ENCODE measurements at regions not wholly inside any gene's neighbourhood (a gene's known extent, or its start where the extent isn't known, plus 50 kb on each side); places are given as distances from the start of the nearest gene placed in this dataset.
"Not testable (repeated sequence)": the region's sequence is repeated elsewhere in the genome, so short reads cannot be mapped to it uniquely, and the experiment has no call there.

DNA sequence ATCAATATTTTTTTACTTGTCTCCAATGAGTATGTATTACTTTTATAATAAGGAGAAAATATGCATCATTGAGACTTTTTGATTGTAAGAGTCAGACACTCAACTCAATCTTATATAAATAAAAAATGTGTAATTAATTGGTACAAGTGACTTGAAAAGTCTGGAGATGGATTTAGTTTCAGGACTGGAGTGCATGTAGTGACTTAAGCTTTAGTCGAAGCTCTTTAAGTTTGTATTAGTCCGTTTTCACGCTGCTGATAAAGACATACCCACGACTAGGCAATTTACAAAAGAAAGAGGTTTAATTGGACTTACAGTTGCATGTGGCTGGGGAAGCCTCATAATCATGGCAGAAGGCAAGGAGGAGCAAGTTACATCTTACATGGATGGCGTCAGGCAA is 60.7 kb upstream of the NKD1 start:
- DNase-seq: no peak
- Histone ChIP-seq H3K27ac (ENCODE audit: insufficient read depth in 1 of 2, low read depth in 1 of 2, low read length in 2 of 2, poor library complexity in 1 of 2, severe bottlenecking in 2 of 2) (no peak overlapping the region), H3K4me3 (ENCODE audit: control insufficient read depth in 1 of 7, extremely low read depth in 1 of 7, insufficient read depth in 4 of 7, low read depth in 2 of 7, low read length in 6 of 7) (no peak overlapping the region), H3K9me3 (ENCODE audit: control extremely low read depth in 1 of 5, control insufficient read depth in 4 of 5, insufficient read depth in 2 of 5, low read depth in 1 of 5, low read length in 4 of 5) (peaks cover 0 to 16% (median 5%) of the 10 kb centered on the region in 5 experiments), H3K4me1 (ENCODE audit: control extremely low read depth in 1 of 4, control insufficient read depth in 4 of 4, insufficient read depth in 4 of 4, low read length in 3 of 4) (no peaks in the 10 kb centered on the region), H3K27me3 (replicated peaks in 2 of 5; ENCODE audit: control insufficient read depth in 4 of 5, insufficient read depth in 5 of 5, low read length in 4 of 5) (peaks cover 0 to 6% (median 2%) of the 10 kb centered on the region in 5 experiments), H3K36me3 (ENCODE audit: control insufficient read depth in 4 of 4, insufficient read depth in 4 of 4, low read length in 3 of 4) (no peaks in the 10 kb centered on the region)
- POLR2A ChIA-PET: no interaction called here
- WGBS (ENCODE audit: insufficient coverage): 96% methylated on average over 5 of the region's 5 CpGs
- CTCF ChIA-PET: no interaction called here

DNA sequence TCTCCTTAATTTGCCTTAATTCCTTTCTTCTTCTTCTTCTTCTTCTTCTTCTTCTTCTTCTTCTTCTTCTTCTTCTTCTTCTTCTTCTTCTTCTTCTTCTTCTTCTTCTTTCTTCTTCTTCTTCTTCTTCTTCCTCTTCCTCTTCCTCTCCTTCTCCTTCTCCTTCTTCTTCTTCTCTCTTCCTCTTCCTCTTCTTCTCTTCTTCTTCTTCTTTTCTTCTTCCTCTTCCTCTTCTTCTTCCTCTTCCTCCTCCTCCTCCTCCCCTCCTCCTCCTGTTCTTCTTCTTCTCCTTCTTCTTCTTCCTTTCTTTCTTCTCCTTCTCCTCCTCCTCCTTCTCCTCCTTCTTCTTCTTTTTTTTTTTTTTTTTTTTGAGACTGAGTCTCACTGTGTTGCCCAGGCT is 62.0 kb upstream of the NKD1 start:
- H3K27ac ChIP-seq (ENCODE audit: insufficient read depth in 1 of 2, low read depth in 1 of 2, low read length in 2 of 2, poor library complexity in 1 of 2, severe bottlenecking in 2 of 2); DNase-seq; H3K27me3 ChIP-seq (replicated peaks in 2 of 5; ENCODE audit: control insufficient read depth in 4 of 5, insufficient read depth in 5 of 5, low read length in 4 of 5); H3K4me1 ChIP-seq (ENCODE audit: control extremely low read depth in 1 of 4, control insufficient read depth in 4 of 4, insufficient read depth in 4 of 4, low read length in 3 of 4); CTCF ChIA-PET; H3K36me3 ChIP-seq (ENCODE audit: control insufficient read depth in 4 of 4, insufficient read depth in 4 of 4, low read length in 3 of 4); POLR2A ChIA-PET; H3K4me3 ChIP-seq (ENCODE audit: control insufficient read depth in 1 of 7, extremely low read depth in 1 of 7, insufficient read depth in 4 of 7, low read depth in 2 of 7, low read length in 6 of 7): not testable (repeated sequence)
- peaks cover 0 to 16% (median 5%) of the 10 kb centered on the region in 5 experiments for H3K9me3 ChIP-seq (ENCODE audit: control extremely low read depth in 1 of 5, control insufficient read depth in 4 of 5, insufficient read depth in 2 of 5, low read depth in 1 of 5, low read length in 4 of 5)

DNA sequence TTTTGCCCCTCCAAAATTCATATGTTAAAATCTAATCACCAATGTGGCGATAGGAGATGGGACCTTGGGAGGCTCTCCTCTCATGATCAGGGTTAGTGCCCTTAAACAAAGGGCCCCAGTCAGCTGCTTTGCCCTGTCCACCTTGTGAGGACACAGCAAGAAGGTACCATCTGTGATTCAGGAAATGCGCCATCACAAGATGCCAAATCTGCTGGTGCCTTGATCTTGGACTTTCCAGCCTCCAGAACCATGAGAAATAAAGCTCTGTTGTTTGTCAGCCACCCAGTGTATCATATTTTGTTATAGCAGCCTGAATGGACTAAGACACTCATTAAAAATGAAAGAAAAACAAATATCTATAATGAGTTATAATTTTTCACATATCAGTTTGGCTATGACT is 63.0 kb upstream of the NKD1 start:
- Histone ChIP-seq H3K4me3 (ENCODE audit: control insufficient read depth in 1 of 7, extremely low read depth in 1 of 7, insufficient read depth in 4 of 7, low read depth in 2 of 7, low read length in 6 of 7) (no peak overlapping the region), H3K27ac (ENCODE audit: insufficient read depth in 1 of 2, low read depth in 1 of 2, low read length in 2 of 2, poor library complexity in 1 of 2, severe bottlenecking in 2 of 2) (no peak overlapping the region), H3K36me3 (ENCODE audit: control insufficient read depth in 4 of 4, insufficient read depth in 4 of 4, low read length in 3 of 4) (no peaks in the 10 kb centered on the region), H3K9me3 (ENCODE audit: control extremely low read depth in 1 of 5, control insufficient read depth in 4 of 5, insufficient read depth in 2 of 5, low read depth in 1 of 5, low read length in 4 of 5) (peaks cover 0 to 13% (median 5%) of the 10 kb centered on the region in 5 experiments), H3K27me3 (replicated peaks in 2 of 5; ENCODE audit: control insufficient read depth in 4 of 5, insufficient read depth in 5 of 5, low read length in 4 of 5) (peaks cover 0 to 10% (median 2%) of the 10 kb centered on the region in 5 experiments), H3K4me1 (ENCODE audit: control extremely low read depth in 1 of 4, control insufficient read depth in 4 of 4, insufficient read depth in 4 of 4, low read length in 3 of 4) (no peaks in the 10 kb centered on the region)
- ChIA-PET POLR2A (no interaction called here), CTCF (interaction anchor here (0.7 kb wide), 1 partner anchor 19 kb away, joined by 3 read pairs; no protein-coding TSS in a partner anchor)
- WGBS (ENCODE audit: insufficient coverage): 100% methylated on average over 2 of the region's 2 CpGs
- no peak for DNase-seq

DNA sequence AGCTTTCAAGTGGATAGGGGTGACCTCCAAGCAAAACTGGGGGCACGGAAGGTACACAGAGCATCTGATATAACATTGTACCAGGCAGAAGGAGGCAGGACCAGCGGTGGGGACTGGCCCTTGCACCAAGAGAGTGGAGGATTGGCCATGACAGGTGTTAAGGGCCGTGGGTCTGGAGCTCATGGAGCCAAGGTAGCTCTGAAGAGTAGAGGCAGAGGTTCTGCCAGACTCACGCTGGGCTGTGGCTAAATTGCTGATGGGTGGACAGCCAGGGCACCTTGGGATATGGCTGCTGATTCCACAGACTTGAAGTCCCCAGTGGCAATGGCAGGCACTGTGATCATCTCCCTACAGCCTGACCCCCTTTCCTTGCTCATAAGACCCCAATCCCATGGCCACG is 65.9 kb upstream of the NKD1 start:
- Histone ChIP-seq H3K9me3 (ENCODE audit: control extremely low read depth in 1 of 5, control insufficient read depth in 4 of 5, insufficient read depth in 2 of 5, low read depth in 1 of 5, low read length in 4 of 5) (peaks cover 0 to 13% (median 5%) of the 10 kb centered on the region in 5 experiments), H3K4me1 (ENCODE audit: control extremely low read depth in 1 of 4, control insufficient read depth in 4 of 4, insufficient read depth in 4 of 4, low read length in 3 of 4) (no peaks in the 10 kb centered on the region), H3K27me3 (replicated peaks in 2 of 5; ENCODE audit: control insufficient read depth in 4 of 5, insufficient read depth in 5 of 5, low read length in 4 of 5) (peaks cover 0 to 18% (median 0%) of the 10 kb centered on the region in 5 experiments), H3K4me3 (ENCODE audit: control insufficient read depth in 1 of 7, extremely low read depth in 1 of 7, insufficient read depth in 4 of 7, low read depth in 2 of 7, low read length in 6 of 7) (no peak overlapping the region), H3K27ac (ENCODE audit: insufficient read depth in 1 of 2, low read depth in 1 of 2, low read length in 2 of 2, poor library complexity in 1 of 2, severe bottlenecking in 2 of 2) (no peak overlapping the region), H3K36me3 (ENCODE audit: control insufficient read depth in 4 of 4, insufficient read depth in 4 of 4, low read length in 3 of 4) (no peaks in the 10 kb centered on the region)
- 94% methylated on average over 4 of the region's 5 CpGs for WGBS (ENCODE audit: insufficient coverage)
- CTCF ChIA-PET: no interaction called here
- POLR2A ChIA-PET: no interaction called here
- no peak for DNase-seq

DNA sequence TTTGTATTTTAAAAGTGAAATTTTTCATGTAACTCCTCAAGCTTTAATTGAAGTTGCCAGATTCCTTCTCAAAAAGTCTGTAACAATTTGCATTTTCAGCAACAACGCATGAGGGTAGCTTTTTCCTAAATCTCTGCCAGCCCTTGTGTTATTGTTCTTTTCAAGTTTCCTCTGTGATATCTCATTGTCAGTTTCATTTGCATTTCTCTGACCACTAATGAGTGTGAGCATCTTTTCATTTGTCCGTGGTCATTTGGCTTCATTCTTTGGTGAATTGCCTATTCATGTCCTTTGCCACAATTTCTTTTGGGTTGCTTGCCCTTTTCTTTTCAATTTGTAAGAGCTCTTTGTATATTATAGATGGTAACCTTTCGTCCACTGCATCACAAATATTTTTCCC is 68.0 kb upstream of the NKD1 start:
- DNase-seq: no peak
- peaks cover 0 to 18% (median 0%) of the 10 kb centered on the region in 5 experiments for H3K27me3 ChIP-seq (replicated peaks in 2 of 5; ENCODE audit: control insufficient read depth in 4 of 5, insufficient read depth in 5 of 5, low read length in 4 of 5)
- CTCF ChIA-PET: interaction anchor here (0.9 kb wide), 1 partner anchor 141 kb away, joined by 3 read pairs; no protein-coding TSS in a partner anchor
- H3K9me3 ChIP-seq (ENCODE audit: control extremely low read depth in 1 of 5, control insufficient read depth in 4 of 5, insufficient read depth in 2 of 5, low read depth in 1 of 5, low read length in 4 of 5): peaks cover 0 to 10% (median 5%) of the 10 kb centered on the region in 5 experiments
- no peaks in the 10 kb centered on the region for H3K36me3 ChIP-seq (ENCODE audit: control insufficient read depth in 4 of 4, insufficient read depth in 4 of 4, low read length in 3 of 4)
- POLR2A ChIA-PET: no interaction called here
- H3K4me1 ChIP-seq (ENCODE audit: control extremely low read depth in 1 of 4, control insufficient read depth in 4 of 4, insufficient read depth in 4 of 4, low read length in 3 of 4): no peaks in the 10 kb centered on the region
- 100% methylated on average over 1 of the region's 3 CpGs for WGBS (ENCODE audit: insufficient coverage)
- H3K27ac ChIP-seq (ENCODE audit: insufficient read depth in 1 of 2, low read depth in 1 of 2, low read length in 2 of 2, poor library complexity in 1 of 2, severe bottlenecking in 2 of 2): no peak overlapping the region
- no peak overlapping the region for H3K4me3 ChIP-seq (ENCODE audit: control insufficient read depth in 1 of 7, extremely low read depth in 1 of 7, insufficient read depth in 4 of 7, low read depth in 2 of 7, low read length in 6 of 7)

DNA sequence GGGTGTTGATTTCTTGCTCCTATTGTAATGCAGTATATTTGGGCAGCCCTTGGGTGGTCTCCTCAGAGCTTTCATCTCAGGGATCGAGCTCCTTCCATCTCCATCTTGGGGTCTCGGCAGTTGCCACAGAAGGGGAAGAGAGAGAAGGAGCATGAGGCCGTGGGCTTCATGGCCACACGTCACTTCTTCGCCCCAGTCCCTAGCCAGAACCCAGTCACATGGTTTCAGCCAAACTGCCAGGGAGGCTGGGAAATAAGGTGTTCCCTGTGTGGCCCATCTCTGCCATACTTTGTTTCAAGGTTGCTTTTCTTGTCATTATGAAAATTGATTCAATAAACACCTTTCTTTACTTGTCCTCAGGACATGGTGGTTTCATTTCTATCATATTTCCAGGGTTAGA is 68.4 kb upstream of the NKD1 start:
- 97% methylated on average over 4 of the region's 5 CpGs for WGBS (ENCODE audit: insufficient coverage)
- H3K4me1 ChIP-seq (ENCODE audit: control extremely low read depth in 1 of 4, control insufficient read depth in 4 of 4, insufficient read depth in 4 of 4, low read length in 3 of 4): no peaks in the 10 kb centered on the region
- peaks cover 0 to 9% (median 5%) of the 10 kb centered on the region in 5 experiments for H3K9me3 ChIP-seq (ENCODE audit: control extremely low read depth in 1 of 5, control insufficient read depth in 4 of 5, insufficient read depth in 2 of 5, low read depth in 1 of 5, low read length in 4 of 5)
- peaks cover 0 to 18% (median 0%) of the 10 kb centered on the region in 5 experiments for H3K27me3 ChIP-seq (replicated peaks in 2 of 5; ENCODE audit: control insufficient read depth in 4 of 5, insufficient read depth in 5 of 5, low read length in 4 of 5)
- H3K4me3 ChIP-seq (ENCODE audit: control insufficient read depth in 1 of 7, extremely low read depth in 1 of 7, insufficient read depth in 4 of 7, low read depth in 2 of 7, low read length in 6 of 7): no peak overlapping the region
- no peaks in the 10 kb centered on the region for H3K36me3 ChIP-seq (ENCODE audit: control insufficient read depth in 4 of 4, insufficient read depth in 4 of 4, low read length in 3 of 4)
- H3K27ac ChIP-seq (ENCODE audit: insufficient read depth in 1 of 2, low read depth in 1 of 2, low read length in 2 of 2, poor library complexity in 1 of 2, severe bottlenecking in 2 of 2): no peak overlapping the region
- DNase-seq: no peak
- ChIA-PET CTCF (interaction anchor here (0.9 kb wide), 1 partner anchor 141 kb away, joined by 3 read pairs; no protein-coding TSS in a partner anchor), POLR2A (no interaction called here)

DNA sequence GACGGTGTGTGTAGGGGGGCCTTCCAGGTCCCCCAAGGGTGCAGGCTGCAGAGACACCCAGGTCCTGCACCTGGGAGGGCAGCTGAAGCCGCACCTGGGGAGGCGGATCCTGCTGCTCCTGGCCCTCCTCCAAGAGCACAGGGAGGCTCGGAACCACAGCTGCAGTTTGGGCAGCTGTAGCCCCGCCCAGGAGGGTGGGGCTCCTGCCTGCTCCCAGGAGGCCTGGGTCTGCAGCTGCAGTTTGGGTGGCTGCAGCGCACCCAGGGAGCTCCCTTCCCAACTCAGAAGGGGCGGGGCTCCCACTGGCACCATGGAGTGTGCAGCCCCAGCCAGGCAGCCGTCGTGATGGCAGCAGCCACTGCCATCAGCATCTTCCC is 69.4 kb upstream of the NKD1 start:
- WGBS (ENCODE audit: insufficient coverage): 77% methylated on average over 6 of the region's 9 CpGs
- no peaks in the 10 kb centered on the region for H3K36me3 ChIP-seq (ENCODE audit: control insufficient read depth in 4 of 4, insufficient read depth in 4 of 4, low read length in 3 of 4)
- peaks cover 0 to 12% (median 0%) of the 10 kb centered on the region in 5 experiments for H3K27me3 ChIP-seq (replicated peaks in 2 of 5; ENCODE audit: control insufficient read depth in 4 of 5, insufficient read depth in 5 of 5, low read length in 4 of 5)

More for the DNA sequence above, 69.4 kb upstream of the NKD1 start:
- DNase-seq: no peak
- ChIA-PET CTCF (interaction anchor here (0.7 kb wide), 1 partner anchor 67 kb away, joined by 3 read pairs; no protein-coding TSS in a partner anchor), POLR2A (no interaction called here)
- H3K9me3 ChIP-seq (ENCODE audit: control extremely low read depth in 1 of 5, control insufficient read depth in 4 of 5, insufficient read depth in 2 of 5, low read depth in 1 of 5, low read length in 4 of 5): peaks cover 0 to 3% (median 0%) of the 10 kb centered on the region in 5 experiments
- H3K27ac ChIP-seq (ENCODE audit: insufficient read depth in 1 of 2, low read depth in 1 of 2, low read length in 2 of 2, poor library complexity in 1 of 2, severe bottlenecking in 2 of 2): no peak overlapping the region
- no peak overlapping the region for H3K4me3 ChIP-seq (ENCODE audit: control insufficient read depth in 1 of 7, extremely low read depth in 1 of 7, insufficient read depth in 4 of 7, low read depth in 2 of 7, low read length in 6 of 7)
- H3K4me1 ChIP-seq (ENCODE audit: control extremely low read depth in 1 of 4, control insufficient read depth in 4 of 4, insufficient read depth in 4 of 4, low read length in 3 of 4): no peaks in the 10 kb centered on the region

Measured in common myeloid progenitor, CD34-positive (primary cell).